Breast epithelium (tissue), 4 donors: ENCODE measurements at regions not wholly inside any gene's neighbourhood (a gene's known extent, or its start where the extent isn't known, plus 50 kb on each side); places are given as distances from the start of the nearest gene placed in this dataset.
"Not testable (repeated sequence)": the region's sequence is repeated elsewhere in the genome, so short reads cannot be mapped to it uniquely, and the experiment has no call there.

Experiments used
- DNase-seq, 2 donors: peaks; one replicate each; pipeline ENCODE4 v3.0.0-alpha.2; 2019; ENCODE audit warnings: low spot score in 2 of 2
- H3K27ac ChIP-seq, 2 donors: fragments of 200-600 bp; sonication (generic) in 1 of 2; one replicate each; pipeline ENCODE4 v1.5.1; 2016 to 2019; ENCODE audit warnings: mild to moderate bottlenecking in 1 of 2
- H3K27me3 ChIP-seq, 2 donors: fragments of 200-600 bp; sonication (generic) in 1 of 2; one replicate each; pipeline versions ENCODE4 v1.5.1 to v1.6.0; 2017 to 2019; ENCODE audit warnings: control low read depth in 1 of 2, mild to moderate bottlenecking in 1 of 2
- H3K36me3 ChIP-seq: fragments of 200-600 bp; one replicate; pipeline ENCODE4 v1.5.1; 2019
- H3K4me1 ChIP-seq, 2 donors: fragments of 200-600 bp; sonication (generic); one replicate each; pipeline ENCODE4 v1.5.1; 2016 to 2019; ENCODE audit warnings: control low read depth in 1 of 2
- H3K4me3 ChIP-seq, 3 donors: fragments of 200-600 bp; sonication (generic); 1 replicate in 2 of 3; 2 replicates in 1 of 3; pipeline ENCODE4 v1.5.1; 2016 to 2019; ENCODE audit warnings: mild to moderate bottlenecking in 3 of 3, moderate library complexity in 2 of 3
- H3K9me3 ChIP-seq, 2 donors: fragments of 200-600 bp; sonication (generic) in 1 of 2; one replicate each; pipeline ENCODE4 v1.5.1; 2016 to 2019; ENCODE audit warnings: control low read depth in 1 of 2
- POLR2A ChIP-seq: fragments of 450-650 bp; IDR thresholded peaks from one replicate; pipeline ENCODE4 v1.6.1; 2016; ENCODE audit warnings: antibody characterized with exemption, mild to moderate bottlenecking, moderate library complexity
- POLR2AphosphoS5 ChIP-seq, 3 donors: sonication (generic); formaldehyde crosslinking; IDR thresholded peaks; one replicate each; pipeline ENCODE4 v1.6.1; 2017; ENCODE audit warnings: antibody characterized with exemption in 3 of 3
- intact Hi-C: fragments of 100-400 bp; cut with DNase I; formaldehyde crosslinking; loops from one replicate; pipeline ENCODE4 v1.15.1; 2023; ENCODE audit warnings: low total_unique reads
- TF ChIP-seq, protein P1 (sequence below), 3 donors: fragments of 450-650 bp; IDR thresholded peaks; one replicate each; pipeline ENCODE4 v1.5.1; 2016 to 2017; ENCODE audit warnings: antibody characterized with exemption in 3 of 3, mild to moderate bottlenecking in 3 of 3, moderate library complexity in 3 of 3

DNA sequence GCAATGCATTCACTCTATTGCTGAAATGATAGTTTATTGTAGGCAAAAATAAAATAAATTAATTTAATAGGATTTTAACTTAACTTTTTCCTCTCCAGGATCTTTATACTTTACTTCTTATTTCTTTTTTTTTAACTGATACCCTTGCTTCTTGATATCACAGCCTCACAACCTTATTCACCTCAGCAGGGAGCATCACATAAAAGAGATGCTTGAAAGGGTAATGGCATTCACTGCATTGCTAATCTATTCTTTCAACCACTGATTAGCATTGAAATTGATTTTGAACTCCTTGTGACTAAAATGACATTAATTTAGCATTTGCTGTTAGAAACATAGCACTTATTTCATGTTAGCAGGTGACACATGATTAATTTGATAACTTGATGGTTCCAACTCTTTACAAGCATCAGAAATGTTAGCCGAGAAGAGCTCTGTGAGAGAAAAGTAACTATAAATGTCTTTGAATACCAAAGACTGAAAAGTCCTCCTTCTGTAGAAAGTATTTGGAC lies 689.5 kb upstream of the MGAT4C start:
- H3K9me3 ChIP-seq, result no peaks in the 10 kb centered on the region
- no peak overlapping the region for H3K4me3 ChIP-seq
- intact Hi-C loops, result no loop called here
- H3K36me3 ChIP-seq, result no peaks in the 10 kb centered on the region
- H3K27me3 ChIP-seq, result no peaks in the 10 kb centered on the region
- no peak for DNase-seq
- no peak overlapping the region for H3K27ac ChIP-seq
- TF ChIP-seq, protein P1, sequence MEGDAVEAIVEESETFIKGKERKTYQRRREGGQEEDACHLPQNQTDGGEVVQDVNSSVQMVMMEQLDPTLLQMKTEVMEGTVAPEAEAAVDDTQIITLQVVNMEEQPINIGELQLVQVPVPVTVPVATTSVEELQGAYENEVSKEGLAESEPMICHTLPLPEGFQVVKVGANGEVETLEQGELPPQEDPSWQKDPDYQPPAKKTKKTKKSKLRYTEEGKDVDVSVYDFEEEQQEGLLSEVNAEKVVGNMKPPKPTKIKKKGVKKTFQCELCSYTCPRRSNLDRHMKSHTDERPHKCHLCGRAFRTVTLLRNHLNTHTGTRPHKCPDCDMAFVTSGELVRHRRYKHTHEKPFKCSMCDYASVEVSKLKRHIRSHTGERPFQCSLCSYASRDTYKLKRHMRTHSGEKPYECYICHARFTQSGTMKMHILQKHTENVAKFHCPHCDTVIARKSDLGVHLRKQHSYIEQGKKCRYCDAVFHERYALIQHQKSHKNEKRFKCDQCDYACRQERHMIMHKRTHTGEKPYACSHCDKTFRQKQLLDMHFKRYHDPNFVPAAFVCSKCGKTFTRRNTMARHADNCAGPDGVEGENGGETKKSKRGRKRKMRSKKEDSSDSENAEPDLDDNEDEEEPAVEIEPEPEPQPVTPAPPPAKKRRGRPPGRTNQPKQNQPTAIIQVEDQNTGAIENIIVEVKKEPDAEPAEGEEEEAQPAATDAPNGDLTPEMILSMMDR (IDR thresholded peaks at IDR 0.05), result no peak
- no peak for TF ChIP-seq POLR2A
- TF ChIP-seq POLR2AphosphoS5 (IDR thresholded peaks at IDR 0.05), result no peak
- no peaks in the 10 kb centered on the region for H3K4me1 ChIP-seq

DNA sequence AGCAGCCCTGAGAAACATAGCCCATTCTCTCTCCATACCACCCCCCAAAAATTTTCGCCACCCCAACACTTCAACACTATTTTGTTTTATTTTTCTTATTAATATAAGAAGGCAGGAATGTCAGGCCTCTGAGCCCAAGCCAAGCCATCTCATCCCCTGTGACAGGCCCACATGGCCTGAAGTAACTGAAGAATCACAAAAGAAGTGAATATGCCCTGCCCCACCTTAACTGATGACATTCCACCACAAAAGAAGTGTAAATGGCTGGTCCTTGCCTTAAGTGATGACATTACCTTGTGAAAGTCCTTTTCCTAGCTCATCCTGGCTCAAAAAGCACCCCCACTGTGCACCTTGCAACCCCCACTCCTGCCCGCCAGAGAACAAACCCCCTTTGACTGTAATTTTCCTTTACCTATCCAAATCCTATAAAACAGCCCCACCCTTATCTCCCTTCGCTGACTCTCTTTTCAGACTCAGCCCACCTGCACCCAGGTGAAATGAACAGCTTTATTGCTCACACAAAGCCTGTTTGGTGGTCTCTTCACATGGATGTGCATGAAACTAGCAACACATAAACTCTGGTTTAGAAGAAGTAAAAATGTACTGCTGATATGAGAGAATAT lies 688.1 kb upstream of the MGAT4C start:
- H3K27me3 ChIP-seq, H3K9me3 ChIP-seq, H3K4me1 ChIP-seq, H3K36me3 ChIP-seq, intact Hi-C loops, DNase-seq, H3K4me3 ChIP-seq, H3K27ac ChIP-seq: not testable (repeated sequence)

DNA sequence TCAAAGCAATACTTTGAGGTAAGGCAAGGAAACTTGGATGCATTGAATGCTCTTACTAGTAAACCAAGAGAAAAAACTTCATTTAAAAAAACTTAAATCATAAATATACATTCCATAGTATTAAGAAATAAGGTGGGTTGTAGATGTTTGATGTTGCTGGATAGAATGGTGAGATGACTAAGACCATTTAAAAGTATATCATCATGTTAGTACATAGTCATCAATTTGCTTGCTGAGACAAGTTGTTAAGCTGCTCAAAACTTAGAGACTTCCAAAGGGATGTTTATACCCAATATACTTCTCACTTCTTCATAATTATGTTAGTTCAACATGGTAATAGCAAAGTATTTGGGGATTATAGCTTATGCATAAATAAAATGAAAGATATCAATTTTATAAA lies 675.5 kb upstream of the MGAT4C start:
- intact Hi-C loops, result no loop called here
- no peak overlapping the region for H3K4me3 ChIP-seq
- H3K36me3 ChIP-seq, result no peaks in the 10 kb centered on the region
- no peaks in the 10 kb centered on the region for H3K4me1 ChIP-seq
- H3K27ac ChIP-seq, result no peak overlapping the region
- H3K9me3 ChIP-seq, result no peaks in the 10 kb centered on the region
- TF ChIP-seq, protein P1 (IDR thresholded peaks at IDR 0.05), result no peak
- TF ChIP-seq POLR2A (no peak), POLR2AphosphoS5 (IDR thresholded peaks at IDR 0.05) (no peak)
- DNase-seq, result no peak
- no peaks in the 10 kb centered on the region for H3K27me3 ChIP-seq

DNA sequence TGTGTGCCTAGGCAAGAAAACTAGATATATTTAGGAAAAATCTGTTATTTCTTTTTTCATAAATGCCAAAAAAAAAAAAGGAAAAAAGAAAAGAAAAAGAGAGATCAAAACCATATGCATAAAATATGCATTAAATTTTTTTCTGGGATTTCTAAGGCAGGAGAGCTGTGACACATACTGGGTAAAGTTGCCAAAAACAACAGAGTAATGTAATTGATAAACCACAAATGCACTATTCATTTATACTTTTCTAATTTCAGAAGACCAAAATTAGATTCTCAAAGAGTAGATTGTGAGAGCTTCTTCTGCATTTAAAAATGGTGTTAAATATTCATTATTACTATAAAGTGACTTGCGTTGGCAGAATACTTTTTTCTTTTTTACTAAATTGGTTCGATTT lies 673.8 kb upstream of the MGAT4C start:
- H3K27ac ChIP-seq, result no peak overlapping the region
- H3K4me3 ChIP-seq, result no peak overlapping the region
- H3K9me3 ChIP-seq, result no peaks in the 10 kb centered on the region
- no peak for DNase-seq
- TF ChIP-seq POLR2A (no peak), POLR2AphosphoS5 (IDR thresholded peaks at IDR 0.05) (no peak)
- TF ChIP-seq, protein P1 (IDR thresholded peaks at IDR 0.05), result no peak
- intact Hi-C loops, result no loop called here
- no peaks in the 10 kb centered on the region for H3K36me3 ChIP-seq
- H3K4me1 ChIP-seq, result no peaks in the 10 kb centered on the region
- no peaks in the 10 kb centered on the region for H3K27me3 ChIP-seq

DNA sequence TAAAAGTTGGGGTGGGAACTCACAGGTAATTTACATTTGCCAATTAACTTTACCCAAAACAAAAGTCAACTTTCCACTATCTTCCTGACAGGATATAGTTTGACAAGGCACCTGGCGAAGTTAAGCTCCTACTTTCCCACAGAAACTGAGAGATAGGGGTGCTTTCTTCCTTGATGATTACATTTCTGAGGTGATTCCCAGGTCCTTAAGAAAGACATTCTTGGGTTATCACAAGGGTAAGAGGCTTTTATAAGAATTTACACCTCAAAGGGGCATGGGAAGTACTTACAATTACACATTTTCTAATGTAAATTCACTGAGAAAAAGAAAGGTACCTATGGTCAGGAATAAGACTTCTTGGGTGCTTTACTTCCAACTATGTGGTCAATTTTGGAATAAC lies 660.9 kb upstream of the MGAT4C start:
- no peaks in the 10 kb centered on the region for H3K27me3 ChIP-seq
- H3K9me3 ChIP-seq, result no peaks in the 10 kb centered on the region
- DNase-seq, result no peak
- no peaks in the 10 kb centered on the region for H3K36me3 ChIP-seq
- no peaks in the 10 kb centered on the region for H3K4me1 ChIP-seq
- intact Hi-C loops, result no loop called here
- TF ChIP-seq POLR2A (no peak), POLR2AphosphoS5 (IDR thresholded peaks at IDR 0.05) (no peak)
- TF ChIP-seq, protein P1 (IDR thresholded peaks at IDR 0.05), result no peak
- H3K27ac ChIP-seq, result no peak overlapping the region
- H3K4me3 ChIP-seq, result no peak overlapping the region

DNA sequence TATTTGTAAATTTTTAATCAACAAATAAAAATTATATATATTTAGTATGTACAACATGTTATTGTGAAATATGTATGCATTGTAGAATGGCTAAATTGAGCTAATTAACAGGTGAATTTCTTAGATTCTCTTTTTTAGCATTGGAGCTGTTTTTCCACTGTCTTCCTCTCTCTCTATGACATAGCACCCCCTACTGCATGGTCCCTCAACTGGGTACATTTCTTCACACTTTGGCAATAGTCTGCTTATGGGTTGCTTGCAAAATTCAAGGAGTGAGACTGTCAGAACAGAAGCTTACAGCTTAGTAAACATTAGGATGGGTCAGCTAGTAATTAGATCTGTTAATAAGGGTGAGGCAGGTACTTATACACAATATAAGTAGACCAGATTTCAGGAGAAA lies 658.5 kb upstream of the MGAT4C start:
- intact Hi-C loops, result no loop called here
- no peaks in the 10 kb centered on the region for H3K9me3 ChIP-seq
- no peak overlapping the region for H3K27ac ChIP-seq
- H3K4me1 ChIP-seq, result no peaks in the 10 kb centered on the region
- TF ChIP-seq POLR2A (no peak), POLR2AphosphoS5 (IDR thresholded peaks at IDR 0.05) (no peak)
- TF ChIP-seq, protein P1 (IDR thresholded peaks at IDR 0.05), result no peak
- DNase-seq, result no peak
- H3K4me3 ChIP-seq, result no peak overlapping the region
- H3K36me3 ChIP-seq, result no peaks in the 10 kb centered on the region
- H3K27me3 ChIP-seq, result no peaks in the 10 kb centered on the region
